HG02885 (cell line): ENCODE measurements at regions not wholly inside any gene's neighbourhood (a gene's known extent, or its start where the extent isn't known, plus 50 kb on each side); places are given as distances from the start of the nearest gene placed in this dataset.

Experiments used
- ATAC-seq: cut with Tn5 transposase; IDR thresholded peaks from one replicate; pipeline ENCODE4 v1.9.1; 2021; ENCODE audit warnings: mild to moderate bottlenecking; ENCODE audit not compliant: unreplicated experiment, poor library complexity

GRCh38 chr10:111131168-111131799 lies 54.5 kb downstream of the ADRA2A start:
- no peak for ATAC-seq

DNA sequence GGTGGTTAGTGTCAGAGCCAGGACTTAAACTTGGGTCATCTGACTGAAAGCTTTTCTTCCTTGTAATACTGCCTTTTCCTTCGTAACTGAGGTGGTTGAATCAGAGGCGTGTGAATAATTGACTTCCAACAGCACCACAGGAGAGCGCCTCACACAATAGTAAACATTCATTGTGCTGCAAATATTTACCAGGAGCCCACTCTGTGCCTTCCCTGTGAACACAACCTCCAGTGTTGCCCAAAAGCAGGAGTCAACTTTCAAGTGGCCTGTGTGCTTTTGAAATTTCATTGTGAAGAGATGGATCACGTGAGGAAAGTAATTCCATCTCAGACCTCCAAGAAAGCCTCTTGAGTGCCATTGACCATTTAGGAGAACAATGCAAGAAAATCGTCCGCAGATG lies 60.2 kb downstream of the ADRA2A start:
- ATAC-seq, result no peak

- ATAC-seq, result no peak
These were observed 60.8 kb downstream of the ADRA2A start for GRCh38 chr10:111137587-111137986.

- no peak for ATAC-seq
These were observed 61.7 kb downstream of the ADRA2A start for GRCh38 chr10:111138544-111138943.

DNA sequence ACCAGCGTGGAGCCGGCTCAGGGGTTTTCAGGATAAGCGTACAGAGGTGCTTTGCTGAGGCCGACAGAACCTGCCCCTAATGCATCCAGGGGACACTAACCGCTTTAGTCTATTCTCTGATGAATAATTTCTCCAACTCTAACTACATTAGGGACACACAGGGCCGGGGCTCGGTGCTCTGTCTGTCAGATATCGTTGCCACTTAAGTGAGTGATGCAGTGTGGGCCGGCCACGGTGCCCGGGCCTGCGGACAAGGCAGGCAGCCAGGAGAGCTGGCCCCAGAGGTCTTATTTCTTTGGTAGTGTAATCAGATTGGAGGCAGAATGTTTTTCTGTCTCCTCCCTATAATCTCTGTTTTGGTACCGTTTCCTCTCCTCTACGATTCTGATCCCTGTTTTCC lies 62.7 kb downstream of the ADRA2A start:
- no peak for ATAC-seq

- ATAC-seq, result no peak
These were observed 65.4 kb downstream of the ADRA2A start for GRCh38 chr10:111142092-111142768.

DNA sequence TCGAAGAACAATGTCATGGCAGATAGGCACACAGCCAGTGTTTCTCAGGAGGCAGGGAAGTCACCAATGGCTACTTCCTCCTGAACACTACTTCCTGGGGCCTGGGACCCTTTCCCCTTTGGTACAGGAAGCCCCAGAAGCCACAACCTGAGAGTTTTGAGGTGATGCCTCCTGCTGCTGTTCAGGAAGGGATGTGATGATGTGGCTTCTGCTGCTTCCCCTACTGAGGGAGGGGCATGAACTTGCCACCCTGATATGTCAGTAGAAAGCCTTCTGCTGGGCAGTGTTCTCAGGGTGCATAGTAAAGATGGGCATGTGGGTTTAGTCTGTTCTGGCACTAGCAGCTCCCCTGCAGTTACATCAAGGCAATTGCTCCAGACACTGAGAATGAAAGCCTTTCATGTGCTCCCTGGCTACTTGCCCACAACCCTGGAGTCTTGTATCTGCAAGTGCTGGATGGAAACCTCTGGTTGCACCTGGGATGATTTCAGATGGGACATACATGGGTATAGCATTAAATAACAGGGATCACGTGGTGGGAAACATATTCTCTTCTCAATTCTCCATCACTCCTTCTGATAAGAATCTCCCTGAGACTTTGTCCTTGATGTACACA lies 69.3 kb downstream of the ADRA2A start:
- no peak for ATAC-seq

- ATAC-seq, result no peak
These were observed 71.2 kb downstream of the ADRA2A start for GRCh38 chr10:111148025-111148424.

- no peak for ATAC-seq
These were observed 71.6 kb downstream of the ADRA2A start for GRCh38 chr10:111148440-111148839.

DNA sequence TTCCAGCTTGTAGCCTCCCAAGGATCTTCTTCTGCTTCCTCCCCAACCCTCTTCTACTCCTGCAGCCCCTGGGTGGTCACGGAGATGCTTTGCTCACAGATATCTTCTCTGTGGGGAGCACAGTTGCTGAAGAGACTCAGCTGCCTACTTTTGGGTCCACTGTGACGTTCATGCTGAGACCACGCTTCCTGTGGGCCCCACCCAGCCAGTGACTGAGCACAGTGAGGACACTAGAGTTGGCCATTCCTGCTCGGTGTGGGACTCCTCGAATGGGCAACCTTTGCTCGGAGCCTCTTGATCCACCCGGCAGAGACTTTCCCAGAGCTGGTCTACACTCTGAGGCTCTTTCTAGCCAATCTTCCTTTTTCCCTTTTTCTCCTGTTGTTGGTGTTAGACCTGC lies 73.9 kb downstream of the ADRA2A start:
- ATAC-seq, result no peak

DNA sequence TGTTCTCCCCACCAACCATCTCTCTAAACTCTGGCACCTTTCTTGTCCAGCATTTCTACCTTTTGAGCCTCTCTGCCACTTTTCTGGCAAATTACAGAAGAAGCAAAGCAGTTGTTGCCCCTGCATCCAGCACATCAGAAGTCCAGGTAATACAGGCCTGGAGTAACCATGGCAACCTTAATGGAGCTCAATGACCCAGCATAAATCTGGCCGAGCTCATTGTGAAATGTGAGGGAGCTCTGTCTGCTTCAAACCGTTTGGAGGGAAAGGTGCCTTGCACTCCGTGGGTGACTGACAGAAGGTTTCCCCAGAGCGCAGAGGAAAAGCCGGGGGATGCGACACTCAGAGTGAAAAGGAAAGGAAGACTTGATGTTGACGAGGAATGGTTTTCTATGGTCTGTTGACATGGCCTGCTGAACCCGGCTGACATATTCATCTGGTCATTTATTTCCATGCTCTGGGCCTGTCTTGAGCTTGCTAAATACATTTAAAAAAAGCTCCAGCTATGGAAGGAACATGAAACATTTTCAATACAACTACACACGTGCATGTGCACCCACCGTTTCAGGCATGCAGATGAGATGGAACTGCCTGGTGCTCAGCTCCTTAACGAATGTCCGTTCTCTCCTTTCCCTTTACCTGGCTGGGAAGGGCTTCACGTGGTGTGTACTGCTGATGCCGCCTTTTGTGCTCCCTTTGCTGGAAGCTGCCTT lies 74.9 kb downstream of the ADRA2A start:
- no peak for ATAC-seq

DNA sequence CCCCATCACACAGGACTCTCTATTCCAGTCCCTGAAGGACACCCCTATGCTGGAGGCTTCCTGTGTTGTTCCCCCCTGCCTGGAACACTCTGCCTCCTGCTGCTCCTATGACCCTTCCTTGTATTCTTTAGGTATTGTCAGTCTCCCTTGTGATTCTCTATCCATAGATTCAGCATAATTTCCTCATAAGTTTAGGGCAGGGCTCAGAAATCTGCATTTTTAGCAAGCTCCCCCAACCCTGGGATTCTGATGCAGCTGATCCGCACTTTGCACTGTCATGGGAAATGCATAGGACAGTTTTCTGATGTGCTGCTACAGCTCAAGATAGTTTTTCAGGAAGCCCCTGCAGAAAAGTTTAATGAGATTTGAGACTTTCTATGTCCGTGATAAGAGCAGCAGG lies 79.9 kb downstream of the ADRA2A start:
- ATAC-seq, result no peak

DNA sequence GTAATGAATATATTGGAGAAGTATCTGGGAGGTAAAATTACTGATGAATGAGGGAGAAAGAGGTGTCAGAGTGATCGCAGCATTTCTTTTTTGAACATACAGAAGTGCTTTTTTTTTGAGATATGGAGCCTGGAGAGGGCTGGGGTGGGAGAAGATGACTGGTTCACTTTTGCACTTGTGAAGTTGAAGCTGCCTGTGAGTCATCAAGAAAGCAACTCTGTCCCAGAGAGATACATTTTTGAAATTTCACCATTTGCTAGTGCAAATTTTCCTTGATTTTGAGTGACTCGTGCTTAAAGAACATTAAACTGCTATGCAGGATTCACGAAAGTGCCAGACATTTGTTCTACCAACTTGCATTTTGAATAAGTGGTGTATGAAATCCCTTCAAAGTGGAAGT lies 81.8 kb downstream of the ADRA2A start:
- no peak for ATAC-seq

DNA sequence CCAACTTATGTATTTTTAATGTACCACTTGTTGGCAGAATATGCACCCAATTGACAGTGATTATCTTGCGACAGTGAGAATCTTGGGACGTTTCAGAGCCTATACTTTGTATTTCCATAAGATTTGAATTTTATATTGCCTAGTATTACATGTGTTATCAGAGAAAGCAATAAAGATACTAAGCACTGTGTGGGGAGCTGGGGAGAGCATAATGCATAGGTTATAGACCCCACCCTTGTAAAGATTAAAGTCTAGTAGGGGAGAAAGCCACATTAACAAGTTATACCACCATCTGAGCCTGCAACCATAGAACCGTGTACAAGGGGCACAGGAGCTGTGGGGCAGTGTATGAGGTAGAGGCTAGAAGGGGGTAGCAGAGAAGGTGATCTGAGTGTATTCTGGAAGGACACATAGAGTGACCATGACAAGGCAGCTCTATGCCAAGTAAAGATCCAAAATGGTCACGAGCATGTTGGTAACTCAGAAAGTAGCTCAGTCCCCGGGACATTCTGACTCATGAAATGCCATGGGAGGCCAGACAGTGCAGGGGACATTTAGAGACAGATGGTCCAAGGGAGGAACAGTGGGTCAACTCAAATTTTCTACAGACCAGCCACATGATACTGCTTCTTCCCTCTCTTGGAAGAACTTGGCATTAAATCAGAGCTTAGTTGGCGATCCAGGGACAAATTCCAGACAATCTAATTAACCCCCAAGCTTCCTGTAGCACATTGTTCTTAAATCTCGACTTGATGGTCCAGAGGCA lies 84.5 kb downstream of the ADRA2A start:
- ATAC-seq, result no peak

DNA sequence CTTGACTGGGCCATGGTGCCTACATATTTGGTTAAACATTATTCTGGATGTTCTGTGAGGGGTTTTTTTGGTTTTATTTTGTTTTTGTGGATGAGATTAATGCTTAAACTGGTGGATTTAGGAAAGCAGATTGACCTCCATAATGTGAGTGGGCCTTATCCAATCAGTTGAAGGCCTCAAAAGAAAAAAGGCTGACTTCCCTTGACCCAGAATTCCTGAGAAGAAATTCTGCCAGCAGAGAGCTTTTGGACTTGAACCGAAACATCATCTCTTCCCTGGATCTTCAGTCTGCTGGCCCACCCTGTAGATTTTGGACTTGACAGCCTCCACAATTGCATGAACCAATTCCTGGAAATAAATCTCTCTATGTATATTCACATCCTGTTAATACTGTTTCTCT lies 94.4 kb downstream of the ADRA2A start:
- no peak for ATAC-seq

DNA sequence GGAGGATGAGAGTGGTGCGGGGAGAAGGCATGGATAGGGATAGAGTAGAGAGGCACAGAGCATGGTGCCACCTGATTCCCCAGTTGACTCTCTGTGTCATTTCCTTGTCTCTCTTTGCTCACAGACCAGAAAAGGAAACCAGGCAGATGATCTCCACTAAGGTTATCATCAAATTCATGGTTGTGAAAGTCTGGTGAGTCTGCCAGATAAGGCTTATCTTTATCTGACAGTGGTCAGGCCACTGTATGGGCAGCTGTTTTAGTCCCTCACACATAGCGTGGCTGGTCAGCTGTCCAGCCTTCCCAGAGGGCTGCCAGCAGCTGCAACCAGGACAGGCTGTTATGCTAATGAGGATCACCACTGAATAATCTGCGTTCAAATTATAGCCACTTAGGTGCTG lies 99.0 kb downstream of the ADRA2A start:
- no peak for ATAC-seq

DNA sequence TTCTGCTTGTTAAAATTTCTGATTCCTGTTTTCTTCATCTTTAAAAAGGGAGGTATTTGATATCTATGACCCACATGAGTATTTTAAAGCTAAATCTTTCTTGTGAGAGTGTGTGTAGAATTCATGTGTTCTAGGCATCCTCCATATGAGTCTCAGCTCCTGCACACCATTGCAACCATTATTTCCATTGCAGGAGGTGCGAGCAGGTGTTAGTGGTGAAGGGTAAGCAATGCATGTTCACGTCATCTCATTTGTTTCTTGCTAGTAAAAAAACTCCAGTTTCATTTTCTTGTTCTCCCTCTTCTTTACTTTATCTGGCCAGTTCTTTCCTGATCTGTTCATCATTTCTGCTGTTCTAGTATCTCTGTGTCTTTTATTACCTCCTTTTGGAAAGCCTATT lies 100.5 kb downstream of the ADRA2A start:
- ATAC-seq, result no peak

DNA sequence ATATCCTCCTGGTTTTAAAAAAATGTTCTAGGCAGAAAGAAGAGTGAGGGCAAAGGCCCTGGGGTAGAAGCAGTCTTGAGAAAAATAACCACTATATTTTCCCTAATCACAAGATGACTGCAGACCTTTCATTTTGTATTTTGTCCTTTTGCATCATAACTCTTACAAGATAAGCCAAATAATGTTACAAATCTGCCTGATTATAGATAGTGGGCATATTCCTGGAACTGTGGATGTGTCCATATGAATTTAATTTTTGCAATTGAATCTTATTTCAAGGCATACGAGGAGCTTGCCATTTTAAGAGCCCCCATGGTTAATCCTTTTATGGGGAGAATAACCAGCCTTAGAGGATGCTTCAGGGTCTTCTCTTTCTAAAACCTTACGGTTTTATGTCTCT lies 102.7 kb downstream of the ADRA2A start:
- no peak for ATAC-seq

DNA sequence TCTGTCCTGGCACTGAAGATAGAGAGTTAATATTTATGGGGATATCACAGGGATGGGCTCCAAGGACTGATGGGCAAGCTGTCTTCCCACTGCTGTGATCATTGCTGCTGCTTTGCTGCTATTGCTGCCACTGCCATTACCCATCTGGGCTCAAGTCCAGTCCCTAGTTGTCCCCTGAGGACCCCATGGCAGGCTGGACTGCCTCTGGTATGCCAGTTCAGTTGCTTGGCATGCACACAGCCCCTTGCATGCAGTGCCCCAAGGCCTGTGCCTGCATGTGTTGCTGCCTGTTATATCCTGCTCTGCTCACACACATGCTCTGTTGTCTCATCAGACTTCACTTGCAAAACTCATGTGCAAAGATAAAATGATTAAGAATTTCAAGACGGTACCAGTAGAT lies 109.5 kb downstream of the ADRA2A start:
- no peak for ATAC-seq

DNA sequence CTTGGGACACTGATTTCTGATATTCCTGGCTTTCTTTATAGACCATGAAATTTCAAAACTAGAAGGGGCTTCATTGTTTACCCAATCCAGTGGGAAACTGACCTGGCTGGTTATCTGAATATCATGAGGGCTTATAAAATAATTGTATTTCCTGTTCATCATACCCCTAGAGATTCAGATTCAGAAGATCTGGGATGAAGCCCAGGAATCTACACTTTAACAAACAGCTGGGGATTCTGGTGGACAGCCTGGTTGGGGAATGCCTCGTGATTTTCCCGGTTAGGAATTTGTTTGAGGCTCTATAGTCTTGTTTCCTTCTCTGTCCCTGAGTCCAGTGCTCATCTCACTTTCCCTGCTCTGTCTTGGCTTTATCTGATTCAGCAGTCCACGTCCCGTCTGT lies 110.3 kb downstream of the ADRA2A start:
- ATAC-seq, result no peak

GRCh38 chr10:111199587-111199986 lies 122.8 kb downstream of the ADRA2A start:
- no peak for ATAC-seq
